Right renal cortex interstitium (tissue), 3 donors: ENCODE measurements at regions not wholly inside any gene's neighbourhood (a gene's known extent, or its start where the extent isn't known, plus 50 kb on each side); places are given as distances from the start of the nearest gene placed in this dataset.
"Not testable (repeated sequence)": the region's sequence is repeated elsewhere in the genome, so short reads cannot be mapped to it uniquely, and the experiment has no call there.

Experiments
- DNase-seq, 3 donors: peaks; one replicate each; pipeline ENCODE4 v3.0.0-alpha.2; 2013; ENCODE audit warnings: low read depth in 3 of 3, low spot score in 2 of 3

- DNase-seq: no peak
Measured at GRCh38 chr17:53765609-53766008, 57.1 kb upstream of the KIF2B start.

GRCh38 chr17:53765129-53765528 is 57.6 kb upstream of the KIF2B start:
- DNase-seq: no peak

GRCh38 chr17:53757559-53757958 is 65.2 kb upstream of the KIF2B start:
- DNase-seq: no peak

- not testable (repeated sequence) for DNase-seq
Measured at GRCh38 chr17:53757116-53757515, 65.6 kb upstream of the KIF2B start.

GRCh38 chr17:53749178-53749577 is 73.5 kb upstream of the KIF2B start:
- no peak for DNase-seq

- DNase-seq: not testable (repeated sequence)
Measured at GRCh38 chr17:53748159-53748820, 74.4 kb upstream of the KIF2B start.

- no peak for DNase-seq
Measured at GRCh38 chr17:53740312-53740711, 82.4 kb upstream of the KIF2B start.

- peak; percentile 27 to 60 (median 45) for DNase-seq
Measured at GRCh38 chr17:53736516-53737240, 86.0 kb upstream of the KIF2B start.

GRCh38 chr17:53724726-53725125 is 98.0 kb upstream of the KIF2B start:
- no peak for DNase-seq

GRCh38 chr17:53722407-53722806 is 100.3 kb upstream of the KIF2B start:
- no peak for DNase-seq

GRCh38 chr17:53721101-53721500 is 101.6 kb upstream of the KIF2B start:
- no peak for DNase-seq

GRCh38 chr17:53719229-53719628 is 103.5 kb upstream of the KIF2B start:
- no peak for DNase-seq

- no peak for DNase-seq
Measured at GRCh38 chr17:53707566-53707965, 115.2 kb upstream of the KIF2B start.

GRCh38 chr17:53696286-53696685 is 126.4 kb upstream of the KIF2B start:
- no peak for DNase-seq

- no peak for DNase-seq
Measured at GRCh38 chr17:53687324-53687723, 135.4 kb upstream of the KIF2B start.

GRCh38 chr17:53680745-53681144 is 142.0 kb upstream of the KIF2B start:
- DNase-seq: no peak

- DNase-seq: no peak
Measured at GRCh38 chr17:53668854-53669253, 153.9 kb upstream of the KIF2B start.

GRCh38 chr17:53662608-53663007 is 160.1 kb upstream of the KIF2B start:
- no peak for DNase-seq

GRCh38 chr17:53659181-53659580 is 163.5 kb upstream of the KIF2B start:
- DNase-seq: no peak

- DNase-seq: no peak
Measured at GRCh38 chr17:53655591-53655990, 167.1 kb upstream of the KIF2B start.

GRCh38 chr17:53649201-53649600 is 173.5 kb upstream of the KIF2B start:
- no peak for DNase-seq

- no peak for DNase-seq
Measured at GRCh38 chr17:53646835-53647234, 175.9 kb upstream of the KIF2B start.
